HCT116 (cell line): ENCODE measurements at regions not wholly inside any gene's neighbourhood (a gene's known extent, or its start where the extent isn't known, plus 50 kb on each side); places are given as distances from the start of the nearest gene placed in this dataset.

Source experiments
- ATAC-seq: fragments of 200-7000 bp; cut with Tn5 transposase; 2 replicates; pipeline ENCODE4 v1.9.1; 2020; ENCODE audit warnings: mild to moderate bottlenecking, moderate library complexity
- BruUV-seq: library from RNA; stranded (reverse); fragments of 400-500 nt; replicated peaks from 2 replicates; lab custom pipeline; 2021; lab: Mats Ljungman, UMichigan
- CTCF ChIA-PET: fragments of 300-600 bp; sonication (Branson Sonifier 250); formaldehyde crosslinking; loops from one replicate; lab custom pipeline; 2021; ENCODE audit warnings: antibody characterized with exemption; lab: Charles Lee
- POLR2A ChIA-PET: fragments of 300-600, 350-600 bp; sonication (Branson Sonifier 250); formaldehyde crosslinking; loops from one replicate; lab custom pipeline; 2021; ENCODE audit warnings: antibody characterized with exemption; lab: Charles Lee
- RAD21 ChIA-PET, 2 experiments: fragments of 300-600 bp; sonication (Branson Sonifier 250); formaldehyde crosslinking; loops; one replicate each; lab custom pipeline; 2023; ENCODE audit warnings: low total read pairs in 2 of 2; ENCODE audit not compliant: uncharacterized antibody in 2 of 2, unreplicated experiment in 2 of 2, low non-redundant PET in 1 of 2; lab: Charles Lee
- DNase-seq: peaks from one replicate; pipeline ENCODE4 v3.0.0-alpha.2; 2010; ENCODE audit warnings: low read depth, low spot score
- H2AFZ ChIP-seq: fragments of 200-600 bp; shearing (Covaris generic), sonication (generic); 2 replicates; pipeline ENCODE4 v1.6.1; 2017; ENCODE audit warnings: low read depth, mixed run types, mixed read lengths, antibody characterized with exemption, low read length; ENCODE audit not compliant: poor library complexity, severe bottlenecking
- H3K27ac ChIP-seq: 2 replicates; pipeline ENCODE4 v1.5.1; 2012; ENCODE audit warnings: low read depth, low read length
- H3K27me3 ChIP-seq: fragments of 200-600 bp; sonication (generic); 2 replicates; pipeline ENCODE4 v1.6.1; 2016; ENCODE audit warnings: mixed run types, low read length, mixed read lengths; ENCODE audit not compliant: insufficient read depth
- H3K36me3 ChIP-seq, 2 experiments: fragments of 200-500 bp in 1 of 2; fragments of 200-600 bp in 1 of 2; sonication (Bioruptor generic) in 1 of 2; sonication (generic) in 1 of 2; 2 replicates each; pipeline versions ENCODE4 v1.5.1 to v1.6.1; 2014 to 2016; ENCODE audit warnings: low read length in 2 of 2, inconsistent platforms in 1 of 2, mixed read lengths in 1 of 2, mixed run types in 1 of 2; ENCODE audit not compliant: insufficient read depth in 2 of 2, control insufficient read depth in 1 of 2
- H3K4me1 ChIP-seq, 2 experiments: fragments of 200-600 bp in 1 of 2; sonication (generic) in 1 of 2; 2 replicates each; pipeline versions ENCODE4 v1.5.1 to v1.6.1; 2012 to 2017; ENCODE audit warnings: low read length in 2 of 2, inconsistent platforms in 1 of 2, mild to moderate bottlenecking in 1 of 2, mixed read lengths in 1 of 2, mixed run types in 1 of 2, moderate library complexity in 1 of 2; ENCODE audit not compliant: insufficient read depth in 2 of 2, control insufficient read depth in 1 of 2
- H3K4me2 ChIP-seq: fragments of 200-600 bp; sonication (generic); 2 replicates; pipeline ENCODE4 v1.6.1; 2017; ENCODE audit warnings: mixed run types, low read length, mixed read lengths
- H3K4me3 ChIP-seq, 2 experiments: fragments of 200-600 bp in 1 of 2; sonication (generic) in 1 of 2; replicated peaks in 1 of 2; 2 replicates each; pipeline ENCODE4 v1.5.1; 2011 to 2016; ENCODE audit warnings: low read length in 2 of 2, control low read depth in 1 of 2, low read depth in 1 of 2, mild to moderate bottlenecking in 1 of 2, mixed read lengths in 1 of 2, mixed run types in 1 of 2
- H3K79me2 ChIP-seq: fragments of 200-600 bp; sonication (generic); 2 replicates; pipeline ENCODE4 v1.6.1; 2017; ENCODE audit warnings: mild to moderate bottlenecking, mixed run types, low read length, moderate library complexity, mixed read lengths; ENCODE audit not compliant: insufficient read depth
- H3K9ac ChIP-seq: fragments of 200-600 bp; sonication (generic); 2 replicates; pipeline ENCODE4 v1.6.1; 2016; ENCODE audit warnings: low read length, mixed read lengths
- H3K9me2 ChIP-seq: fragments of 200-600 bp; sonication (generic), shearing (Covaris generic); 2 replicates; pipeline ENCODE4 v1.6.1; 2017; ENCODE audit warnings: mixed run types, mild to moderate bottlenecking, moderate library complexity; ENCODE audit not compliant: insufficient read depth
- H3K9me3 ChIP-seq, 2 experiments: fragments of 200-500 bp in 1 of 2; fragments of 200-600 bp in 1 of 2; sonication (Bioruptor generic) in 1 of 2; sonication (generic) in 1 of 2; 2 replicates each; pipeline ENCODE4 v1.6.1; 2014 to 2017; ENCODE audit warnings: low read length in 2 of 2, mixed read lengths in 2 of 2, inconsistent platforms in 1 of 2, low read depth in 1 of 2, mild to moderate bottlenecking in 1 of 2, mixed run types in 1 of 2, moderate library complexity in 1 of 2; ENCODE audit not compliant: control insufficient read depth in 1 of 2, insufficient read depth in 1 of 2
- H4K20me1 ChIP-seq: fragments of 200-600 bp; sonication (generic), shearing (Covaris generic); 2 replicates; pipeline ENCODE4 v1.6.1; 2017; ENCODE audit warnings: mixed run types, mild to moderate bottlenecking, moderate library complexity; ENCODE audit not compliant: insufficient read depth
- ELF1 ChIP-seq: IDR thresholded peaks from 2 replicates; pipeline ENCODE4 v1.6.1; 2012; ENCODE audit warnings: low read depth, borderline replicate concordance
- EZH2 ChIP-seq: fragments of 200-600 bp; sonication (generic); IDR thresholded peaks from 2 replicates; pipeline ENCODE4 v1.6.1; 2017; ENCODE audit warnings: antibody characterized with exemption, mixed run types
- EZH2phosphoT487 ChIP-seq: fragments of 200-600 bp; IDR thresholded peaks from 2 replicates; pipeline ENCODE4 v1.6.1; 2018; ENCODE audit warnings: antibody characterized with exemption, borderline replicate concordance
- FOSL1 ChIP-seq: IDR thresholded peaks from 2 replicates; pipeline ENCODE4 v1.6.1; 2012; ENCODE audit warnings: low read depth
- JUND ChIP-seq: IDR thresholded peaks from 2 replicates; pipeline ENCODE4 v1.6.1; 2012
- POLR2A ChIP-seq: IDR thresholded peaks from 2 replicates; pipeline ENCODE4 v1.7.0; 2011; ENCODE audit warnings: borderline replicate concordance; ENCODE audit not compliant: insufficient read depth, insufficient read length; ENCODE audit errors: extremely low read depth
- POLR2AphosphoS5 ChIP-seq: IDR thresholded peaks from 2 replicates; pipeline ENCODE4 v1.6.1; 2011; ENCODE audit warnings: mild to moderate bottlenecking, low read depth, low read length, moderate library complexity
- SIN3A ChIP-seq: IDR thresholded peaks from 2 replicates; pipeline ENCODE4 v1.6.1; 2012; ENCODE audit warnings: low read depth
- SP1 ChIP-seq: IDR thresholded peaks from 2 replicates; pipeline ENCODE4 v1.6.1; 2012; ENCODE audit warnings: low read depth
- SRF ChIP-seq: IDR thresholded peaks from 2 replicates; pipeline ENCODE4 v1.6.1; 2012; ENCODE audit warnings: low read depth
- TCF7L2 ChIP-seq: IDR thresholded peaks from 2 replicates; pipeline ENCODE4 v1.7.0; 2011; ENCODE audit warnings: borderline replicate concordance, inconsistent platforms; ENCODE audit not compliant: insufficient read depth, insufficient read length; ENCODE audit errors: extremely low read depth
- YY1 ChIP-seq: IDR thresholded peaks from 2 replicates; pipeline ENCODE4 v1.6.1; 2011; ENCODE audit warnings: low read length, low read depth, moderate library complexity, mild to moderate bottlenecking; ENCODE audit not compliant: insufficient replicate concordance; ENCODE audit errors: extremely low read depth
- ZFX ChIP-seq: fragments of 450-650 bp; IDR thresholded peaks from 2 replicates; pipeline ENCODE4 v1.6.1; 2017
- ZNF274 ChIP-seq: fragments of 200-500 bp; sonication (Bioruptor generic); IDR thresholded peaks from 2 replicates; pipeline ENCODE4 v1.6.1; 2014; ENCODE audit warnings: mild to moderate bottlenecking, low read depth, low read length, inconsistent platforms
- intact Hi-C: fragments of 100-400 bp; cut with micrococcal nuclease; formaldehyde crosslinking; loops from 2 replicates; pipeline ENCODE4 v1.10.0; 2022
- TF ChIP-seq, protein P1 (sequence below): IDR thresholded peaks from 2 replicates; pipeline ENCODE4 v1.6.1; 2012
- TF ChIP-seq, protein P2 (sequence below), 3 experiments: fragments of 200-600 bp in 1 of 3; sonication (generic) in 1 of 3; IDR thresholded peaks in 2 of 3; conservative IDR thresholded peaks in 1 of 3; 2 replicates each; pipeline ENCODE4 v1.5.1; 2012 to 2017; ENCODE audit warnings: low read depth in 2 of 3, low read length in 2 of 3, antibody characterized with exemption in 1 of 3, borderline replicate concordance in 1 of 3, control low read depth in 1 of 3, mild to moderate bottlenecking in 1 of 3, mixed read lengths in 1 of 3, mixed run types in 1 of 3, moderate library complexity in 1 of 3; ENCODE audit not compliant: insufficient read depth in 1 of 3
- TF ChIP-seq, protein P3 (sequence below): IDR thresholded peaks from 2 replicates; pipeline ENCODE4 v1.6.1; 2012; ENCODE audit warnings: low read depth
- TF ChIP-seq, protein P4 (sequence below): IDR thresholded peaks from 2 replicates; pipeline ENCODE4 v1.6.1; 2011; ENCODE audit warnings: mild to moderate bottlenecking, low read length, moderate library complexity; ENCODE audit not compliant: insufficient replicate concordance; ENCODE audit errors: extremely low read depth

DNA sequence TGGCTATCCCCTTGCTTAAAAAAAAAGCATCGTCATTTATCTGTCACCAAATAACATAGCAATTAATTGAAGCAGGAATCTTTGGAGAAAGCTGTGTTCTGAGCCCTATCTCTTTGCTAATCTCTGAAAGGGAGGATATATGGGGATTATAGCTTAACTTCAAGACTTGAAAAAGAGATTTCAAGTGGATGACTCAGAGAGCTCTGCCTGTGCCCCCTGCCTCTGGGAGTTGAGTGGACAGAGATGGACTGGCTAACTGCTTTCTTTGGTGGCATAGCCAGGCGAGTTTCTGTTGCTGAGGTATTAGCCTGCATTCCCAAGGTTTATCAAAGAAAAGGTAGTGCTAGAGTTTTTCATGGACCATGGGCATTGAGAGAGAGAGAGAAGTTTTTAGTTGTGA, 91.6 kb downstream of the DDIT4L start:
- Histone ChIP-seq H3K79me2 (no peaks in the 10 kb centered on the region), H4K20me1 (no peaks in the 10 kb centered on the region), H3K9me2 (no peaks in the 10 kb centered on the region), H2AFZ (no peak overlapping the region), H3K4me3 (no peak overlapping the region), H3K27me3 (no peaks in the 10 kb centered on the region), H3K4me1 (peaks cover 2 to 19% of the 10 kb centered on the region in 2 experiments; a peak in 3 of 4 replicates), H3K9me3 (no peaks in the 10 kb centered on the region), H3K4me2 (no peak overlapping the region), H3K36me3 (no peaks in the 10 kb centered on the region), H3K27ac (no peak overlapping the region), H3K9ac (no peak overlapping the region)
- ChIA-PET POLR2A (no interaction called here), RAD21 (no interaction called here), CTCF (interaction anchor here (0.9 kb wide), 1 partner anchor 46 kb away, joined by 3 read pairs; no protein-coding TSS in a partner anchor)
- DNase-seq (no peak), ATAC-seq (no peak)
- no TSS peak for BruUV-seq
- TF ChIP-seq YY1 (no peak), POLR2AphosphoS5 (no peak), POLR2A (no peak), JUND (no peak), SRF (no peak), ZFX (no peak), SIN3A (no peak), TCF7L2 (no peak), SP1 (no peak), ZNF274 (no peak), EZH2 (no peak), EZH2phosphoT487 (no peak), ELF1 (no peak), FOSL1 (no peak)
- TF ChIP-seq, protein P1, sequence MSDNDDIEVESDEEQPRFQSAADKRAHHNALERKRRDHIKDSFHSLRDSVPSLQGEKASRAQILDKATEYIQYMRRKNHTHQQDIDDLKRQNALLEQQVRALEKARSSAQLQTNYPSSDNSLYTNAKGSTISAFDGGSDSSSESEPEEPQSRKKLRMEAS, result no peak
- TF ChIP-seq, protein P2, sequence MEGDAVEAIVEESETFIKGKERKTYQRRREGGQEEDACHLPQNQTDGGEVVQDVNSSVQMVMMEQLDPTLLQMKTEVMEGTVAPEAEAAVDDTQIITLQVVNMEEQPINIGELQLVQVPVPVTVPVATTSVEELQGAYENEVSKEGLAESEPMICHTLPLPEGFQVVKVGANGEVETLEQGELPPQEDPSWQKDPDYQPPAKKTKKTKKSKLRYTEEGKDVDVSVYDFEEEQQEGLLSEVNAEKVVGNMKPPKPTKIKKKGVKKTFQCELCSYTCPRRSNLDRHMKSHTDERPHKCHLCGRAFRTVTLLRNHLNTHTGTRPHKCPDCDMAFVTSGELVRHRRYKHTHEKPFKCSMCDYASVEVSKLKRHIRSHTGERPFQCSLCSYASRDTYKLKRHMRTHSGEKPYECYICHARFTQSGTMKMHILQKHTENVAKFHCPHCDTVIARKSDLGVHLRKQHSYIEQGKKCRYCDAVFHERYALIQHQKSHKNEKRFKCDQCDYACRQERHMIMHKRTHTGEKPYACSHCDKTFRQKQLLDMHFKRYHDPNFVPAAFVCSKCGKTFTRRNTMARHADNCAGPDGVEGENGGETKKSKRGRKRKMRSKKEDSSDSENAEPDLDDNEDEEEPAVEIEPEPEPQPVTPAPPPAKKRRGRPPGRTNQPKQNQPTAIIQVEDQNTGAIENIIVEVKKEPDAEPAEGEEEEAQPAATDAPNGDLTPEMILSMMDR (IDR thresholded peaks at IDR 0.05 in 2 of 3, conservative IDR thresholded peaks at IDR 0.05 in 1 of 3; ENCODE audit: borderline replicate concordance in 1 of 3, insufficient read depth in 1 of 3, low read depth in 2 of 3, low read length in 2 of 3), result no peak
- TF ChIP-seq, protein P3, sequence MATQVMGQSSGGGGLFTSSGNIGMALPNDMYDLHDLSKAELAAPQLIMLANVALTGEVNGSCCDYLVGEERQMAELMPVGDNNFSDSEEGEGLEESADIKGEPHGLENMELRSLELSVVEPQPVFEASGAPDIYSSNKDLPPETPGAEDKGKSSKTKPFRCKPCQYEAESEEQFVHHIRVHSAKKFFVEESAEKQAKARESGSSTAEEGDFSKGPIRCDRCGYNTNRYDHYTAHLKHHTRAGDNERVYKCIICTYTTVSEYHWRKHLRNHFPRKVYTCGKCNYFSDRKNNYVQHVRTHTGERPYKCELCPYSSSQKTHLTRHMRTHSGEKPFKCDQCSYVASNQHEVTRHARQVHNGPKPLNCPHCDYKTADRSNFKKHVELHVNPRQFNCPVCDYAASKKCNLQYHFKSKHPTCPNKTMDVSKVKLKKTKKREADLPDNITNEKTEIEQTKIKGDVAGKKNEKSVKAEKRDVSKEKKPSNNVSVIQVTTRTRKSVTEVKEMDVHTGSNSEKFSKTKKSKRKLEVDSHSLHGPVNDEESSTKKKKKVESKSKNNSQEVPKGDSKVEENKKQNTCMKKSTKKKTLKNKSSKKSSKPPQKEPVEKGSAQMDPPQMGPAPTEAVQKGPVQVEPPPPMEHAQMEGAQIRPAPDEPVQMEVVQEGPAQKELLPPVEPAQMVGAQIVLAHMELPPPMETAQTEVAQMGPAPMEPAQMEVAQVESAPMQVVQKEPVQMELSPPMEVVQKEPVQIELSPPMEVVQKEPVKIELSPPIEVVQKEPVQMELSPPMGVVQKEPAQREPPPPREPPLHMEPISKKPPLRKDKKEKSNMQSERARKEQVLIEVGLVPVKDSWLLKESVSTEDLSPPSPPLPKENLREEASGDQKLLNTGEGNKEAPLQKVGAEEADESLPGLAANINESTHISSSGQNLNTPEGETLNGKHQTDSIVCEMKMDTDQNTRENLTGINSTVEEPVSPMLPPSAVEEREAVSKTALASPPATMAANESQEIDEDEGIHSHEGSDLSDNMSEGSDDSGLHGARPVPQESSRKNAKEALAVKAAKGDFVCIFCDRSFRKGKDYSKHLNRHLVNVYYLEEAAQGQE, result no peak
- TF ChIP-seq, protein P4, sequence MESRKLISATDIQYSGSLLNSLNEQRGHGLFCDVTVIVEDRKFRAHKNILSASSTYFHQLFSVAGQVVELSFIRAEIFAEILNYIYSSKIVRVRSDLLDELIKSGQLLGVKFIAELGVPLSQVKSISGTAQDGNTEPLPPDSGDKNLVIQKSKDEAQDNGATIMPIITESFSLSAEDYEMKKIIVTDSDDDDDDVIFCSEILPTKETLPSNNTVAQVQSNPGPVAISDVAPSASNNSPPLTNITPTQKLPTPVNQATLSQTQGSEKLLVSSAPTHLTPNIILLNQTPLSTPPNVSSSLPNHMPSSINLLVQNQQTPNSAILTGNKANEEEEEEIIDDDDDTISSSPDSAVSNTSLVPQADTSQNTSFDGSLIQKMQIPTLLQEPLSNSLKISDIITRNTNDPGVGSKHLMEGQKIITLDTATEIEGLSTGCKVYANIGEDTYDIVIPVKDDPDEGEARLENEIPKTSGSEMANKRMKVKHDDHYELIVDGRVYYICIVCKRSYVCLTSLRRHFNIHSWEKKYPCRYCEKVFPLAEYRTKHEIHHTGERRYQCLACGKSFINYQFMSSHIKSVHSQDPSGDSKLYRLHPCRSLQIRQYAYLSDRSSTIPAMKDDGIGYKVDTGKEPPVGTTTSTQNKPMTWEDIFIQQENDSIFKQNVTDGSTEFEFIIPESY, result no peak
- intact Hi-C loops, result loop anchor here (10.0 kb wide), 1 partner anchor 296 kb away; no protein-coding TSS in a partner anchor
